NCI-H2171 treated with DMSO at 0.1 percent for 48 hours (cell line): ENCODE measurements at regions not wholly inside any gene's neighbourhood (a gene's known extent, or its start where the extent isn't known, plus 50 kb on each side); places are given as distances from the start of the nearest gene placed in this dataset.
A peak's percentile ranks its signal among the peaks of the same experiment; 100 is the strongest.

Source experiments
- DNase-seq: peaks from one replicate; lab custom pipeline; 2025; lab: John Stamatoyannopoulos, UW

DNA sequence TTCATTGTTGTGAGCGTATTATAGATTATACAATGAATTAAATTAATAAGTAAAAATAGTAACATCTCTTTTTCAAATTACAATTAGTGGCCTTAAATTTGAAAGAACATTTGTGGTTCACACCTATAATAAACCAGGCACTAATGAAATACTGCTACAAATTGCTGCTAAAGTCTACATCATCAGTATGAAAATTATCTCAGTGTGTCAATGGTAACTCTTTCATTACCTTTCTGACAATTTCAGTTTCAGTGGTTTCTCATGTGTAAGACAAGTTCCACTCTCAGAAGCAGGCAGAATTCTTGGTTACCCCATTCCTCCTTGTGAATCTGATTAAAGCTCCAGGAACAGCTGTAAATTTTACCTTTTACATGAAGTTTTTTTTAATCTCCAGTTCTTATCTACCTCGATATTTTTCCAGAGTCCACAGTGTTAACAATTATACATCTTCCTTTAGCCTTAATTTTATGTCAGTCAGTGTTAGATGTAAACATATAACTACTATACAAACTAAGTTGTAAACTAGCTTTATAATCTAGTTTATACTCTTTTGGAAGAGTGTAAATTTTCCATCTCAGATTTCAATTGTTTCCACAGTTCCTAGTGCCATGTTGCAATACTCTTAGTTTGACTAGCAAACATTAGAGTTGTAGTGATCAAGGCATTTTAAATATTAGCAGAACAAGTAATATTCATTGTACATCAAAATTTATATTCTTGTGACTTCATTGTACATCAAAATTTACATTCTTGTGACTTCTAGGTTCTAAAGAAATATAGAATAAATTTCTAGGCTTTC lies 1038.4 kb downstream of the EPHA7 start:
- DNase-seq: no peak

DNA sequence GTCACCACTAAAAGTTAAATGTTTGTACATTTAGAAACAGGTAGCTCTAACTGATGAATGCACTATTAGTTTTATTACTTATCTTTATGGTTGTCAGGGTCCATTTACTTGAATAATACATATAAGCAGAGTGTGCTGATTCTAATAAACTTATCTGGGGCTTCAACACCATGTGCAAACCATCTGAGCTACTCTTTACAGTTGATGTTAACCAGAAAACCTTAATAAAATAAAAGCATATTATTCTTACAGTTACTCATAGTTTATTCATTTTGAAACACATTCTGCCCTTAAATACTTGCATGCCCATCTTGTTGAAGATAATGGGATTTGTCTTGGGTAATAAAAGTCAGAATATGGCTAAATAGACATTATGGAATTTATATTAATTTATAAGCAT lies 1042.2 kb downstream of the EPHA7 start:
- no peak for DNase-seq

DNA sequence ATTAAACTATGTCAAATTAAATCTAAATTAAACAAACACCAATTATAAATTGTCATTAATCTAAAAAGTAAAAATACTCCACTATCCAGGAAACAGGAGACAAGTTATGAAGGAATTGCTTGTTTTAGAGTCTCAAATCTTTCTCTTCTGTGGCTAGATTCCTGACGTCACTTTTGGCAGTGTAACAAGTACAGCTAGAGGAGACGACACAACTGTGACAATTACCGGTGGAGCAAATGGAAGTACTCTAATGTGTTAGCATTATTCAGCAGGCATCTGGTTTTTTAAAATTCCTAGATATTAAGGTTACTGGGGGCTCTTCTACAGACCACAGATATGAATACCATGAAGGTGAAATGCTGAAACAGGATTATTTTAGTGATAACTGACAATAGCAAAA lies 1042.7 kb downstream of the EPHA7 start:
- DNase-seq: no peak

- DNase-seq: no peak
These were observed 1047.8 kb downstream of the EPHA7 start for GRCh38 chr6:92371211-92372208.

DNA sequence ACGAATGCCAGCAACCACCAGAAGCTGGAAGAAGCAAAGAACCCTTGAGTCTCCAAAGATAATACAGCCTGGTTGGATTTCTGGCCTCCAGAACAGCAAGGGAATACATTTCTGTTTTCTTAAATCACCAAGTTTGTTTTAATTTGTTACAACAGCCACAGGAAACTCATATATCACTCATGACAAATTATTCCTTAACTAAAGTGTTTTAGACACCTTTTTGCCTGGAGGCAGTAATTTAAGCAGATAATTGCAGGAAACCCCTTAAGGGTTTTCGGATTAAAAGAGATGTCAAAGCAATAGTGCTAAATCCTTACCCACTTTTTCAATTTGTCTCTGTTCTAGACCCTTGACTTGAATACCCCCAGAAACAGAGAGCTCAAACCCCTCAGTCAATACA lies 1050.0 kb downstream of the EPHA7 start:
- DNase-seq: no peak

DNA sequence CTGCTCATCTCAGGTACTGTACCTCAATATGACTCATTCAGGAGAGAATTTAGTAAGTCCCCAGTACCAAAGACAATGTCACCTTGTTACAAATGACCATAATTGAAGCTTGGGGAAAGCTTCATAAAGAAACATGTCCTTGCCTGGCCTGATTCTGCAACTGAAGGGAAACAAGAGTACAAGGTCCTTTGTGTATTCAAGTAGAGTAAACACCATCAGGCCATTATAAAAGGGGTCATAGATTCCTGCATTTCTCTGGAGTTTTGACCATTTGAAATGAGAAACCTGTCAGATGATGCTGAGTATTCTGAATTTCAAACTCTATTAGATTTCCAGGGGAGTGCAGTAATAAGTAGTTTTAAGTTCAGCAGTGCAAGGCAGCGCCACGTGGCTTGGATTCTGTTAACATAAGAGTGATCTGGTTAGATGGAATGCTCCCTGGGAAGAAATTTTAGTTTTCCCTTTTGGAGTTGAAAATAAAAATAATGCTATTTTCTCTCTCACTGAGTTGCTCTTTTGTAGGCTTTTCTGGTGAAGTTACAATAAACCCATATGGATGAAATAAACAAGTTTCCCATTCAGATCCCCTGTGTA lies 1054.3 kb downstream of the EPHA7 start:
- DNase-seq: no peak

- DNase-seq: no peak
These were observed 1056.2 kb downstream of the EPHA7 start for GRCh38 chr6:92363111-92363510.

GRCh38 chr6:92362404-92362803 lies 1057.0 kb downstream of the EPHA7 start:
- DNase-seq: no peak

GRCh38 chr6:92361990-92362389 lies 1057.4 kb downstream of the EPHA7 start:
- DNase-seq: no peak

DNA sequence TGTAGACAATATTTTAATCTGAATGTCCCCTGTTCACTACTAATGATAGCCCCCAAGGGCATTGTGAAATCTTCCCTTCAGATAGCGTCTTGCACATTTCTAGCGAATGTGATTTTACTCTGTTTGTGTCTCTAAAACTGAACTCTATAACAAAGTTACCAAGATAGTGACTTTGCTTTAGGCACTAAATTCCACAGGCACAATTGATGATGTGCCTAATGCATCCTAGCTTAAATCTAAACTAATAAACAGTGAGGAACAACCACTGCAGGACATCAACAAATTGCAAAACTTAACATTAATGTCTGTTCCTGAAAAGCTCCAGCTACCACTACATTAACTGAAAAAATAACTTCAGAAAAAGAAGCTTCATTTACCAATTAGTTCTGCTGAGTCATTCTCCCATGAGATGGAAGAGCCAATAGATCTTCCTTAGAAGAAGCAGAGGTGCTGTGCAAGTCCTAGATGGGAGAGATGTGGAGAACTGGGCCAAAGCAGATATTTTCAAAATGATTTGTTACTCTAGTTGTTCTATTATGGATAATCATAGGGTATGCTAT lies 1065.0 kb downstream of the EPHA7 start:
- DNase-seq: no peak

- DNase-seq: no peak
These were observed 1067.2 kb downstream of the EPHA7 start for GRCh38 chr6:92352130-92352529.

DNA sequence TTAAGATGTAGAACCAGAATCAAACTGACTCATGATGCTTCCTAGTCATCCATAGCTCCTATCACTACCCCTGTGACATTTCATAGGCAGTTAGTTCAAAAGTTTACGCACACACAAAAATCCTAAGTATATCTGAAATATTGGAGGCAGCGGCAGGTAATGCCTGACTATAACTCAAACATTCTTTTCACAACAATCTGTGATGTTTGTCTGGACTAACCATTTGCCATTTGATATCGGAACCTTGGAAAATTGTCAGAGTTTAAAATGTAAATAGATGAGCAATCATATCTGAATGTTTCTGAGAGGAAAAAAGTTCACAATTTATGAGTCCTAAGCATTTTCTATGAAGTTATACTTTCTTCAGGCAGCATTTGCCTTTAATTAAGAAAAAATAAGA lies 1078.2 kb downstream of the EPHA7 start:
- DNase-seq: no peak

- no peak for DNase-seq
These were observed 1079.3 kb downstream of the EPHA7 start for GRCh38 chr6:92339936-92340640.

DNA sequence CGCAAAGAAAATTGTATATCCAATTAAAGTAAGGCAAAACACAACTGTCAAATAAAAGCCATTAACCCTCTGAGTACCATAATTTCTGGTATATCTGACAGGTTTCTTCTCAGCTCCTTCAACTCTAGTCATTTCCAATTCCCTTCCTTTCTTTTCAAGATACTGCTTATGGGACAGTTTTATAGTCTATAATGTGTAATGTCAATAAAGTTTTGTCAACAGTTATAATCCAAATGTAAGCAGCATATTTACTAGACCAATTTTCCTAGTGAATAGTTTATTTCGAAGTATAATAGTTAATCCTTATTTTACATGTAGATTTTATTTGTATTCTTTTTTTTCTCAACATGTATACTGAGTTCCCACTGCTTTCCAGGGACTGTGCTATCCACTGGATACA lies 1081.8 kb downstream of the EPHA7 start:
- no peak for DNase-seq

DNA sequence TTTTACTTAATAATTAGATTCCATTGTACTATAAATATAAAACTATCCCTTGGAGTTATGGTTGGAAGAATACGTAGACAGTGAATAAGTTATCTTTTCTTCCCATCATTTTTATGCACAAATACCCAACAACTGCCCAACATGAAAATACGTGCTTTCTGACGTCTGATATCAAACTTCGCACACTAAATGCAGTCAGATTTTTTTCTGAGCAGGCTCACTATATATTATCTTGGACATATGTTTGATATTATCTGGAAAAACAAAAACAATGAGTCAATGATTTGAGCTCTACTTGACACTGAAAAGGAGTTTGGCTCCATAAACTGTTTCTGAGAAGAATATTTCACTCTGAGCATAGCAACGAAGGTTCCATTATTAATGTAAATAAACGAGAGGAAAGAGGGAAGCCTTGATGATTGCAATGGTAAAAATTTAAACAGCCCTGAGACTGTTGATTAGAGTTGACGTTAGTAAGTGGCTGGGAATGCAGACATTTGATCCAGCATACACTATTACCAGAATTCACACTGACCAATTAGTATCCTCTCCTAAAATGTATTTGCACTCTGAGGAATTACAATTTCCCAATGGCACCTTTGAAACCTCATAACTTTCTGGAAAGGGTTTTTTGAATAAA lies 1090.0 kb downstream of the EPHA7 start:
- DNase-seq: no peak

DNA sequence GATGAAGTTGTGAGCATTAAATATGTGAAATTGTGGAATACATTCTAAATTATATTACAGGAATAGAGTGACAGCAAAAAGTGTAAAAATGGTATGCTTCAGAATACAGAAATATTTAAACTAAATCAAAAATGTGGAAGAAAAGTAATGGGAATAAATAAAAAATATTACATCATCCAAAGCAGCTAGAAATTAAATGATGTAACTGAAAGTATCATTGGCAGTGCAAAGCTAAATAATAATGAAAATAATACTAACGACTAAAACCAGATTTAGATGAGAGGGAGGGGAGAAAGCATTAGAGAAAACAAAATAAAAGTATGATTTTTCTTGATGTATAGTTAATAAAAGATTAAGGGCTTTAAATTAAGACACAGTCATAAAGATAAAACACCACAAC lies 1104.0 kb downstream of the EPHA7 start:
- no peak for DNase-seq

DNA sequence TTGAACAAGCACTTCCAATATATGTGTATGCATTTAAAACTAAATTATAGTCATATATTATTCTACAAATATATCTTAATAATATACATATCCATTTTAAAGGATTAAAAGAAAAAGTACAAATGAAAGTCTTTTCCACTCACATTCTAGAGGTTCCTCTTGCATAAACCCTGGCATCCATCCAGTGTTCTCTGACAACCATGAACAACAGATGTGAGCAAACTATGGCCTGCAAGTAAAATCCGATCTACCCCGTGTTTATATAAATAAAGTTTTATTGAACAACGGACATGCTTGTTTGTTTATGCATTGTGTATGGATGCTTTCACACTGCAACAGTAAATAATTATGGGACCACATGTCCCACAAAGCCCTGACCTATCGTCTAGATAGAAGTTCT lies 1122.3 kb downstream of the EPHA7 start:
- peak; percentile 24 for DNase-seq

- no peak for DNase-seq
These were observed 1127.3 kb downstream of the EPHA7 start for GRCh38 chr6:92292067-92292466.

DNA sequence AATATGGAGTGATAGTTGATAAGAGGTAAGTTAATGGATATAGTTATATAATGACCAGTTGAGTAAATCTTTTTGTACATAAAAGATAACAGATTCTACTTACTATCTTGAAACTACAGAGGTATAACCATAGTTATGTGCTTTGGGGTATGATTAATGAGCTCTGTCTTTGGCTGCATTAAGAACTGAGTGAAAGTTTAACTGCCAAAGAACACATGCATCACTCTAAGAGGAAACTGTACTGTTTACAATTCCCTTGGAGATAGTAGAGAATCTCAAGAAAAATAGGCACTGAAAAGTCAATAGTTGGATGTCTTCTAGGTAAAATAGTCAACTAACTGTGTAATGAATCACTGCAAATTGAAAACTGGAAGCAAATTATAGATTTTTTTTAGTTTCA lies 1129.5 kb downstream of the EPHA7 start:
- DNase-seq: no peak

DNA sequence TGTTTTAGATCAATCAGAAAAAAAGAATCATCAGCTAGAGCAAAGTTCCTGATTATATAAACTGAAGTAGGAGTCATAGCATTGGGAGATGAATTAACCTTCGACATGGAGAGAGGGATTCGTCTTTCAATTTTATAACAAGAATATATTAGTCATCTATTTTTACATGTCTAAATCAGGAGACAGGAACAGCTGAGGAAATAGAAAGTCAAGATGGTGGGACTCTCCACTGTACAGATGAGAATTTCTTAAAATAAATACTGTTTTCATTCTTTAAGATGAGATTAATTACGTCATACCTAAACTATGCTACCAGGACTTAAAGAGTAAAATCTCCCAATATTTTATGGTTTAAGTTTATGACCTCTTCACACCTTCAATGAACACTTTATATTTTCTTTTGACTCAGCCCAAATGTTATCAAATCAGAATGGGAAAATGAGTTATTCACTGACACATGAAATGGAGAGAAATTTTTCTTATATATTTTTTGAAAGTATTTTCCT lies 1137.7 kb downstream of the EPHA7 start:
- no peak for DNase-seq

DNA sequence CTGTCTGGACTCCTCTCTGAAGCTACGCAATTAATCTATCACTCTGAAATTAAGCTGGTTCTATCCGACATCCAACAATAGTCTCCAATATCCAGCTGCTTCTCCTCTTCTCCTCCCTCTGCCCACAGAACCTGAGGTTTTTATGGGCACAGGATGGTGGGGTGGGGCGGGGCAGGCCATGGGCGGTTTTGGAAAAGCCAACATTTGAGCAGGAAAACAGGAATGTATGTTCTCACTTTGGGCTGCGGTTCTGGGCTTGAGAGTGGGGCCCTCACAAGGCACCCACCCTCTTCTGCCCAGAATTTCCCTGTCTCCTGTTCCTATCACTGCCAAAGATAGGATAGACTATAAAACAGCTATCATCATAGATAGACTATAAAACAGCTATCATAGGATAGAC lies 1144.2 kb downstream of the EPHA7 start:
- no peak for DNase-seq
